ENCODE measurements at regions not wholly inside any gene's neighbourhood (a gene's known extent, or its start where the extent isn't known, plus 50 kb on each side); places are given as distances from the start of the nearest gene placed in this dataset.

DNA sequence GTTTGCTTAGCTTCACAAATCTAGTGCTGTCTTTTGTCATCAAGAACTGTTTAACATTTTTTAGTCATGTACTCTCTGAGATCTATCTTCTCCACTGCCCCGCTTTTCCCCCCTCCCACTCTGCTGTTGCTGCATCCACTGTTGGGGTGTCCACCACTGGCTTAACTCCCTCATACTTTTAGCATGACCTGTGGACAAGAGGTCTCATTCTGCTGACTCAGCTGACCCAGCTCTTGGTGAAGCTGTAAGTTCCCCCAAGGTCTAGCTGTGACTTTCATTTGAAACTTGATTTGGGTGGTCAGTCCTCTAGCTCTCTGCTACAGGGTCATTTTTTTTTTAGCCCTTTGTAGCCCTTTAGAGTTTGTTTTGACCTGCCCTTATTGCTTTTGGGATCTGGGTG is 427.2 kb downstream of the PLCL1 start:
- DNase-seq (ENCODE audit: low spot score) = no peak

DNA sequence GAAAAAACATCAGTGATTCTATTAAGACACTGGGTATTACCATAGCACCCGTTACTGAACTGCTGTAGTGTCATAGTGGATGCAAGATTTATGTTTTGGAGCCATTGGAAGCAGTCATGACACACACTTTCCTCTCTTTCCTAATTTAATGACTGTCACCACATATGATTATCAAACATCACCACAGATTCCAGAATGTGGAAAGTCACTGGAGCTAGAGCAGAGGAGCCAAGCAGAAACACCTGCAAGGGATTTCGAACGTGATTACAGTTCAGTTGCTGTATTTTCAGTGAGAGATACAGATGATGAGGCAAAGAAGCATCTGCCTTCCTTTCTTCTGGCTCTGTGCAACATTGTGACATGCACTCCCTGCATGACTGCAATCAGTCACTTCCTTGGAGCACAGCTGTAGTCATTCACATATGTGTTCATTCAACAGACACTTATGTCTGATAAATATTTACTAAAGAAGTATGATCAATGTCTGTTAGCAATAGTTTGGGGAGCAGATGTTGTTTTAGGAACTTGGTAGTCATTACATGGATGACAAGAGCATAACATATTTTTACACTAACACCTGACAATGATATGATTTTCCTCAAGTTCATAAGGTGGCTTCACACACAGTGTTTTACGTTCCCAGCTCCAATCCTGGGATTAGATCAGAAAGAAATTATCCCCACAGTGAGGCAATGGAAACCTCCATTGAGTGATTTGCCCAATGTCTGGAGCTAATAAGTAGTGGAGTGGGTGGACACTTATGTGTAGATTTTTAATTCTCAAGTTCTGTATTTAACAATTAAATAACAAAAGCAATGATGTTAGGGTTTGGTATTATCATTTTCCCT is 416.6 kb downstream of the PLCL1 start:
- DNase-seq (ENCODE audit: low spot score) = peak; percentile 90

DNA sequence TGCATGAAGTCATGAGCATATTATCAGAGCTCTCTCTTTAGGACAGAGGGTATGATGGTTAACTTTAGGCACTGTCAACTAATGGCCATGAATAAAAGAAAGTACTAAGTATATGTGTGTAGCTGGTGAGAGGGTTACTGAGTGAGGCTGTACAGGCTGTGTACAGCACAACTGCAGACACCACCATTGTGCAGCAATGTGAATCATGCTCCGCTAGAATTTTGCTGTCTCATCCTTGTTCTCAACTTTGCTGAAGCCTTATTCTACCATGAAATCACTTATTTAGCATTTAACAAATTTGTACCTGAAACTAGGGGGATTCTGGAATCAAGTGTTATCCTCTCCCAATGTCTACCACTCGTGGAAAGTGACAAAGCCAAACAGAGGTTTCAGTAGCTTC is 414.9 kb downstream of the PLCL1 start:
- DNase-seq (ENCODE audit: low spot score) = no peak

DNA sequence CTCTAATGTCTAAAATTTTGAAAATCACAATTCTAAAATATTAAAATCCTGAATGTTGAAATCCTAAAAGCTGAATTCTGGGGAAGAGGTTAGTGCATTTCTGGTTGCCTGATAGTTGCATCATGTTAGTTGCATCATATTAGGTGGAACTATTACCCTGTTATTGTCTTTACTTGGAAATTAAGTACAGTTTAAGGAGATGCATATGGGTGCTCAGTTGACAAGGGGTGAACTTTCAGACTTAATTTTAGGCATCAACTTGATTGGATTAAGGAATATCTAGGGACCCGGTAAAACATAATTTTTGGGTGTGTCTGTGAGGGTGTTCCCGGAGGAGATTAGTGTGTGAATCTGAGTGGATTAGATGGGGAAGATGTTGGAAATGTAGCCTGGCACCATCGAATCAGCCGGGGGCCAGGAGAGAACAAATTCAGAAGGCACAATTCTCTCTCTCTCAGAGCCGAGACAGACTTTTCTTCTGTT is 409.8 kb downstream of the PLCL1 start:
- DNase-seq (ENCODE audit: low spot score) = no peak

DNA sequence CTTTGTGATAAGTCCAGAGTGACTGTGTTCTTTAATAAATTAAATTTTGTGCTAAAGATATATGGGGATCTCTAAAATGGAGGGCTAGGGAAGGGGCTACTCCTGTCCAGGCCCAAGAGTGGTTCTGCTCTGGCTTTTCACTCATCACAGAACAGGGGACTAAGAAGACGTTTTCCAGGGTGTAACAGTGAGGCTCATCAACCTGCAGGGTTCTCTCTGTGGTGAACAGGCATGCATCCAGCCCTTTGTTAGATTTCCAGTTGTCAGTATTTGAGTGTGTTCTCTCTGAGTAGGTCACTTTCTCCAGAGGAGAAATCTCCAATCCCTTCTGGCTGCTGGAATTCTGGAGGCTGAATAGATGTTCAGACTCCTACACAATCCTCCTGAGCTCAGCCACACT is 408.9 kb downstream of the PLCL1 start:
- no peak for DNase-seq (ENCODE audit: low spot score)

DNA sequence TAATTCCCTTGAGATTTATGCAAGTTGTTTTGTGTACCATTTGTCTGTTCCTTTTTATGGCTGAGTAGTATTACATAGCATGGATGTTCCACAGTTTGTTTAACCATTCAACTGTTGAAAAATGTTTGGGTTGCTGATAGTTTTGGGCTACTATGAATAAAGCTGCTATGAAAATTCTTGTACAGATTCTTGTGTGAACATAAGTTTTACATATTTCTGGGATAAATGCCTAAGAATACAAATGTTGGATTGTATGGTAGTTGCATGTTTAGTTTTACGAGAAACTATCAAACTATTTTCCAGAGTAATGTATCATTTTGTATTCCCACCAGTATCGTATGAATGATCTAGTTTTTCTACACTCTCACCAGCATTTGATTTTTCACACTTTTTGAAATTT is 407.3 kb downstream of the PLCL1 start:
- DNase-seq (ENCODE audit: low spot score) = no peak

DNA sequence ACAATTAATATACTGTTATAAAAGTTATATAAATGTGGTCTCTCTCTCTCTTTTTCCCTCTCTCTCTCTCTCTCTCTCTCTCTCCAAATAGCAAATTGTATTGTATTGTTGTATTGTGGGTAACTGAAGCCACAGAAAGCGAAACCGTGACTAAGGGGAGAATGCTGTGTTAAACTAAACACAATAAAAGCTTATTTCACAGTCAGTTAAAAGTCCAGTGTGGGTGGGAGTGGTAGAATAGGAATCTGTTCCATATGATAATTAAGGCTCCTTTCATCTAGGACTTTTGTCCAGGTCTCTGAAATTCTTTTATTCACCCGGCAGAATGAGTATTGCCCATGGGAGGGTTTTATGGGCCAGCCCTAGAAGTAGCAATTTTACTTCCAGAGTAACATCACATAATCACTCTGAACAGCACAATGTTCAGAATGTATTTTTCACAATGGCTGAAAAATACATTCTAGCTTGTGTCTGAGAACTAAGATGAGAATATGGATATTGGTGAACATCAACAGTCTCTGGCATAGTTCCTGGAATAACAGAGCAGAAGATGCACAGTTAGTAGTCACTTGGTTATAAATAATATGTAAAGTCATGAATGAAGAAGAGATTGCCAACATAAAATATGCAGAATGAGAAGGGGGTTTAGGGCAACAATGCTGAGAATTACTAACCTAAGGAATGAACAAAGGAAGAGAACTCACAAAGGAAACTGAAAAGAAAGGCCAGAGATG is 399.1 kb downstream of the PLCL1 start:
- no peak for DNase-seq (ENCODE audit: low spot score)

Small RNAs in the stretch of these regions (small RNA-seq; reads per million reads assigned to genes)
- 0 reads per million in 2 experiments for gene RNU7-147P
